Right lobe of liver (tissue), 6 donors: ENCODE measurements at regions not wholly inside any gene's neighbourhood (a gene's known extent, or its start where the extent isn't known, plus 50 kb on each side); places are given as distances from the start of the nearest gene placed in this dataset.

Experiments used
- ATAC-seq, 4 donors: fragments of 200-7000 bp; cut with Tn5 transposase; one replicate each; pipeline ENCODE4 v1.9.1; 2020; ENCODE audit warnings: mild to moderate bottlenecking in 4 of 4, moderate library complexity in 4 of 4
- DNase-seq, 3 donors: peaks; one replicate each; pipeline ENCODE4 v3.0.0-alpha.2; 2020
- H3K27ac ChIP-seq, 3 donors: fragments of 200-600 bp; one replicate each; pipeline ENCODE4 v1.8.0; 2022
- H3K27me3 ChIP-seq, 2 donors: fragments of 200-600 bp; one replicate each; pipeline ENCODE4 v1.8.0; 2022
- H3K36me3 ChIP-seq, 4 donors: fragments of 200-600 bp; sonication (generic) in 1 of 4; one replicate each; pipeline versions ENCODE4 v1.5.1 to v1.8.0; 2017 to 2022; ENCODE audit warnings: control low read depth in 1 of 4
- H3K4me1 ChIP-seq, 4 donors: fragments of 200-600 bp; sonication (generic) in 1 of 4; one replicate each; pipeline versions ENCODE4 v1.5.1 to v1.8.0; 2017 to 2022; ENCODE audit warnings: control low read depth in 1 of 4
- H3K4me3 ChIP-seq, 3 donors: fragments of 200-600 bp; one replicate each; pipeline ENCODE4 v1.8.0; 2022
- H3K9me3 ChIP-seq, 4 donors: fragments of 200-600 bp; sonication (generic) in 1 of 4; one replicate each; pipeline versions ENCODE4 v1.5.1 to v1.8.0; 2017 to 2022; ENCODE audit warnings: control low read depth in 1 of 4
- CTCF ChIP-seq, 4 donors: fragments of 200-600 bp in 3 of 4; fragments of 450-650 bp in 1 of 4; IDR thresholded peaks; one replicate each; pipeline versions ENCODE4 v1.5.1 to v1.8.0; 2016 to 2022; ENCODE audit warnings: antibody characterized with exemption in 4 of 4, mild to moderate bottlenecking in 2 of 4
- POLR2A ChIP-seq: fragments of 450-650 bp; IDR thresholded peaks from one replicate; pipeline ENCODE4 v1.6.1; 2017; ENCODE audit warnings: antibody characterized with exemption, mild to moderate bottlenecking
- WGBS: methylation state at CpG from one replicate; pipeline ENCODE4 v1.1.6; 2018; ENCODE audit warnings: low coverage, low lambda C conversion rate; ENCODE audit not compliant: insufficient coverage; ENCODE audit errors: missing lambda C conversion rate; 5-methylcytosine and 5-hydroxymethylcytosine counted together
- intact Hi-C, 2 donors: fragments of 100-400 bp; cut with DNase I; formaldehyde crosslinking; loops; one replicate each; pipeline versions ENCODE4 v1.11.2 to v1.14.1; 2022
- donor health status: DM: no; HTN: yes; CAD: no.
- donor health status: DM: no; HTN: no; CAD: no.
- donor health status: DM: no; HTN: no; CAD: no.
- donor health status: DM: no; HTN: yes; CAD: no.
- donor health status: DM: no; HTN: yes; CAD: no.

GRCh38 chr5:82918311-82919031 is 158.7 kb downstream of the TMEM167A start:
- H3K27me3 ChIP-seq = no peaks in the 10 kb centered on the region
- H3K9me3 ChIP-seq = no peaks in the 10 kb centered on the region
- no peak for TF ChIP-seq CTCF (IDR thresholded peaks at IDR 0.05)
- ATAC-seq (no peak), DNase-seq (no peak)
- no peaks in the 10 kb centered on the region for H3K4me1 ChIP-seq
- H3K27ac ChIP-seq = no peak overlapping the region
- H3K36me3 ChIP-seq = no peaks in the 10 kb centered on the region
- no peak overlapping the region for H3K4me3 ChIP-seq
- 69% methylated on average over 3 of the region's 3 CpGs for WGBS
- intact Hi-C loops = no loop called here

- Histone ChIP-seq H3K36me3 (no peaks in the 10 kb centered on the region), H3K4me1 (no peaks in the 10 kb centered on the region), H3K4me3 (no peak overlapping the region), H3K27me3 (no peaks in the 10 kb centered on the region), H3K9me3 (no peaks in the 10 kb centered on the region), H3K27ac (no peak overlapping the region)
- ATAC-seq (no peak), DNase-seq (no peak)
- intact Hi-C loops = no loop called here
- TF ChIP-seq CTCF (IDR thresholded peaks at IDR 0.05) (no peak), POLR2A (no peak)
- WGBS = 40% methylated on average over 3 of the region's 4 CpGs
Measured at GRCh38 chr5:82917584-82917983, 159.6 kb downstream of the TMEM167A start.

GRCh38 chr5:82913971-82914370 is 163.2 kb downstream of the TMEM167A start:
- DNase-seq (no peak), ATAC-seq (no peak)
- no peak for TF ChIP-seq CTCF (IDR thresholded peaks at IDR 0.05)
- TF ChIP-seq POLR2A = no peak
- Histone ChIP-seq H3K4me1 (no peaks in the 10 kb centered on the region), H3K27me3 (no peaks in the 10 kb centered on the region), H3K9me3 (no peaks in the 10 kb centered on the region), H3K4me3 (no peak overlapping the region), H3K27ac (no peak overlapping the region), H3K36me3 (no peaks in the 10 kb centered on the region)
- intact Hi-C loops = no loop called here

- no peak overlapping the region for H3K27ac ChIP-seq
- 60% methylated on average over 4 of the region's 5 CpGs for WGBS
- H3K4me1 ChIP-seq = no peaks in the 10 kb centered on the region
- H3K4me3 ChIP-seq = no peak overlapping the region
- H3K27me3 ChIP-seq = no peaks in the 10 kb centered on the region
- TF ChIP-seq POLR2A (no peak), CTCF (IDR thresholded peaks at IDR 0.05) (no peak)
- H3K36me3 ChIP-seq = no peaks in the 10 kb centered on the region
- ATAC-seq (no peak), DNase-seq (no peak)
- H3K9me3 ChIP-seq = no peaks in the 10 kb centered on the region
- intact Hi-C loops = no loop called here
Measured at GRCh38 chr5:82912462-82912861, 164.7 kb downstream of the TMEM167A start.

- Histone ChIP-seq H3K36me3 (no peaks in the 10 kb centered on the region), H3K4me3 (no peak overlapping the region), H3K27ac (no peak overlapping the region), H3K9me3 (no peaks in the 10 kb centered on the region), H3K27me3 (no peaks in the 10 kb centered on the region), H3K4me1 (no peaks in the 10 kb centered on the region)
- ATAC-seq (no peak), DNase-seq (no peak)
- TF ChIP-seq POLR2A = no peak
- no peak for TF ChIP-seq CTCF (IDR thresholded peaks at IDR 0.05)
- intact Hi-C loops = no loop called here
- no CpG with 5 or more reads among the region's 2 CpGs for whole genome bisulfite sequencing
Measured at GRCh38 chr5:82911910-82912309, 165.3 kb downstream of the TMEM167A start.
